HG02798 (cell line): ENCODE measurements at regions not wholly inside any gene's neighbourhood (a gene's known extent, or its start where the extent isn't known, plus 50 kb on each side); places are given as distances from the start of the nearest gene placed in this dataset.
"Not testable (repeated sequence)": the region's sequence is repeated elsewhere in the genome, so short reads cannot be mapped to it uniquely, and the experiment has no call there.

Experiments
- ATAC-seq: cut with Tn5 transposase; IDR thresholded peaks from one replicate; pipeline ENCODE4 v1.9.1; 2021; ENCODE audit warnings: mild to moderate bottlenecking; ENCODE audit not compliant: unreplicated experiment, poor library complexity

GRCh38 chr6:170201361-170201760, 89.5 kb downstream of the DLL1 start:
- no peak for ATAC-seq

GRCh38 chr6:170200458-170200891, 90.4 kb downstream of the DLL1 start:
- no peak for ATAC-seq

GRCh38 chr6:170199716-170200115, 91.2 kb downstream of the DLL1 start:
- ATAC-seq: no peak

GRCh38 chr6:170198298-170198697, 92.6 kb downstream of the DLL1 start:
- ATAC-seq: no peak

- ATAC-seq: no peak
Observed at GRCh38 chr6:170193326-170193821, 97.5 kb downstream of the DLL1 start.

GRCh38 chr6:170192905-170193304, 98.0 kb downstream of the DLL1 start:
- ATAC-seq: no peak

GRCh38 chr6:170192101-170192500, 98.8 kb downstream of the DLL1 start:
- ATAC-seq: not testable (repeated sequence)

GRCh38 chr6:170190046-170190445, 100.8 kb downstream of the DLL1 start:
- no peak for ATAC-seq

- no peak for ATAC-seq
Observed at GRCh38 chr6:170189236-170189635, 101.6 kb downstream of the DLL1 start.

- no peak for ATAC-seq
Observed at GRCh38 chr6:170188571-170189001, 102.3 kb downstream of the DLL1 start.

- no peak for ATAC-seq
Observed at GRCh38 chr6:170187669-170188566, 103.0 kb downstream of the DLL1 start.

GRCh38 chr6:170186941-170187668, 103.8 kb downstream of the DLL1 start:
- ATAC-seq: no peak

- ATAC-seq: no peak
Observed at GRCh38 chr6:170186006-170186935, 104.6 kb downstream of the DLL1 start.

GRCh38 chr6:170185175-170185978, 105.5 kb downstream of the DLL1 start:
- ATAC-seq: no peak

- ATAC-seq: no peak
Observed at GRCh38 chr6:170184316-170184715, 106.6 kb downstream of the DLL1 start.

- ATAC-seq: no peak
Observed at GRCh38 chr6:170183521-170183920, 107.4 kb downstream of the DLL1 start.

GRCh38 chr6:170182781-170183120, 108.1 kb downstream of the DLL1 start:
- ATAC-seq: no peak

GRCh38 chr6:170182093-170182780, 108.6 kb downstream of the DLL1 start:
- ATAC-seq: no peak

- ATAC-seq: no peak
Observed at GRCh38 chr6:170181338-170181690, 109.6 kb downstream of the DLL1 start.
